HTR-8/SVneo (cell line): ENCODE measurements at regions not wholly inside any gene's neighbourhood (a gene's known extent, or its start where the extent isn't known, plus 50 kb on each side); places are given as distances from the start of the nearest gene placed in this dataset.
"Not testable (repeated sequence)": the region's sequence is repeated elsewhere in the genome, so short reads cannot be mapped to it uniquely, and the experiment has no call there.

Experiments used
- DNase-seq: peaks from one replicate; pipeline ENCODE4 v3.0.0; 2011; ENCODE audit warnings: low spot score, mixed read lengths; ENCODE audit not compliant: insufficient read length
- FAIRE-seq: peaks from 2 replicates; lab custom pipeline; 2011; peaks lifted over from hg19 to GRCh38; lab: Jason Lieb, UNC

DNA sequence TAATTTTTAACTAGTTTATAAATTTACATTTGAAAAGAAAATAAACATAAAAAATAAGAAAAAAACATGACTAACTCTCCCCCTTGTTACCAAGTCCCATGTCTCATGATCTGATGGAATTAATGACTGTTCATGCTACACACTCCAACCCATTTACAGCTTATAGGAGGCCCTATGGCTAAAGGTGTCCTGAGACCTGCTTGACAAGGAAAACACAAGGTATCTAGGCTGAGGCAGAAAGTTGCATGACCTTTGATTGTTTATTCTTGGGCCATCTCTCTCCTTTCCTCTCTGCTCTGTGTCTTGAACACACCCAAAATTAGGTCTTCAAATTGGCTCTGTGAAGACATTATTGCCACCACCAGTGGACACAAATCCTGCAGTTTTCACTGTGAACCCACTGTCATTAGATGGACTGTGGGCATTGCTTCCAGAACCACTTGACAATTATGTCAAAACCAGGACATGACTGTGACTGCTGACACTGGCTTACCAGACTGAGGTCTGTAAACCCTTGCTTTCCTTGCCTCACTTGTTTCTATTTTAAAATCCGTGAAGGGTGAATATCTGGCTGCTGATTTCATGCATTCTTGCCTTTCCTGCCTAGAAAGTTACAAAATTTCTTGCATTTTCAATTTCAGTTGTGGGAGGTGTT is 386.5 kb upstream of the SPRY2 start:
- DNase-seq = no peak
- FAIRE-seq = no peak

DNA sequence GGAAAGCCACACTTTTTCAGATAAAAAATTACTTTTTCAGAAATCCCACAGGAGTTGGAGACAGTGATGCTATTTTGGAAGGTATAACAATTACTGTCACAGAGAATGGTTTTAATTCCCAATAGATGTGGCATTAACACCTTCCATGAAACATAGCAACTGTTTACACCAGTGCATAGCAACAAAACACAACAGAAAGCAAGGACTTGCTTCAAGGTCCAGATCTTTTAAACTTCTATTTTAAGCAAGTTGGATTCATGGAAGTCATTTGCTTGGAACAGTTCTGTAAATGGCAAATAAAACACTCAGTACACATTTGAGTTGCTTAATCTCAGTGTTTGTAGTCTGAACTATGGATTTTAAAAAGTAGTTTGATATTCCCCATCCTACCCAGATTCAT is 385.9 kb upstream of the SPRY2 start:
- FAIRE-seq = no peak
- no peak for DNase-seq

- FAIRE-seq (no peak), DNase-seq (no peak)
These were observed 380.8 kb upstream of the SPRY2 start for GRCh38 chr13:80721689-80722088.

- FAIRE-seq (no peak), DNase-seq (no peak)
These were observed 378.0 kb upstream of the SPRY2 start for GRCh38 chr13:80718970-80719369.

- FAIRE-seq = no peak
These were observed 376.9 kb upstream of the SPRY2 start for GRCh38 chr13:80717776-80718175.

GRCh38 chr13:80716610-80717081 is 375.7 kb upstream of the SPRY2 start:
- FAIRE-seq (no peak), DNase-seq (no peak)

More at GRCh38 chr13:80717776-80718175, 376.9 kb upstream of the SPRY2 start:
- DNase-seq = no peak

- DNase-seq (no peak), FAIRE-seq (no peak)
These were observed 371.1 kb upstream of the SPRY2 start for GRCh38 chr13:80712026-80712425.

- FAIRE-seq (no peak), DNase-seq (no peak)
These were observed 367.9 kb upstream of the SPRY2 start for GRCh38 chr13:80708791-80709190.

DNA sequence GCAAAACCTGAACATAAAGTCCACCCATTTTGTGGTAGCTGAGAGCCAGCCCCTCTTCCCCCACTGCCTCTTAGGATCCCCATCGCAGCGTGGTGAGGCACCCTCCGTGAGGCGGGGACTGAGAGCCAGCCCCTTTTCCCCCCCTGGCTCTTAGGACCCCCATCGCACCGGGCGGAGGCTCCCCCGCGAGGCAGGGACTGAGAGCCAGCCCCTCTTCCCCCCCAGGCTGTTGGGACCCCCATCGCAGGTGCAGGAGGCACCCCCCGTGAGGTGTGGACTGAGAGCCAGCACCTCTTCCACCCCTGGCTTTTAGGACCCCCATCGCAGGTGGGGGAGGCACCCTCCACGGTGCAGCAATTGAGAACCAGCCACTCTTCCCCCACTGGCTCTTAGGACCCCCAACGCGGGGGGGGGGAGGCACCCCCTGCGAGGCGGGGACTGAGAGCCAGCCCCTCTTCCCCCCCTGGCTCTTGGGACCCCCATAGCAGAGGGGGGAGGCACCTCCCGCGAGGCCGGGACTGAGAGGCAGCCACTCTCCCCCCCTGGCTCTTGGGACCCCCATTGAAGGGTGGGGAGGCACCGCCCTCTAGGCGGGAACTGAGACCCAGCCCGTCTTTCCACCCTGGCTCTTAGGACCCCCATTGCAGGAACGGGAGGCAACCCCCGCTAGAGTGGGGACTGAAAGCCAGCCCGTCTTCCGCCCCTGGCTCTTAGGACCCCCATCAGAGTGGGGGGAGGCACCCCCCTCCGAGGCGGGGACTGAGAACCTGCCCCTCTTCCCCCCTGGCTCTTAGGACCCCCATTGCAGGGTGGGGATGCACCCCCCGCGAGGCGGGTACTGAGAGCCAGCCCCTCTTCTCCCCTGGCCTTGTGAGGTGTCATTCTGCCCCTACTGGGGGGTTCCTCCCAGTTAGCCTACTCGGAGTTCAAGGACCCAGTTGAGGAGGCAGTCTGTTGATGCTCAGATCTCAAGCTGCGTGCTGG is 366.4 kb upstream of the SPRY2 start:
- FAIRE-seq = no peak
- no peak for DNase-seq

- no peak for DNase-seq
- no peak for FAIRE-seq
These were observed 365.2 kb upstream of the SPRY2 start for GRCh38 chr13:80706164-80706471.

DNA sequence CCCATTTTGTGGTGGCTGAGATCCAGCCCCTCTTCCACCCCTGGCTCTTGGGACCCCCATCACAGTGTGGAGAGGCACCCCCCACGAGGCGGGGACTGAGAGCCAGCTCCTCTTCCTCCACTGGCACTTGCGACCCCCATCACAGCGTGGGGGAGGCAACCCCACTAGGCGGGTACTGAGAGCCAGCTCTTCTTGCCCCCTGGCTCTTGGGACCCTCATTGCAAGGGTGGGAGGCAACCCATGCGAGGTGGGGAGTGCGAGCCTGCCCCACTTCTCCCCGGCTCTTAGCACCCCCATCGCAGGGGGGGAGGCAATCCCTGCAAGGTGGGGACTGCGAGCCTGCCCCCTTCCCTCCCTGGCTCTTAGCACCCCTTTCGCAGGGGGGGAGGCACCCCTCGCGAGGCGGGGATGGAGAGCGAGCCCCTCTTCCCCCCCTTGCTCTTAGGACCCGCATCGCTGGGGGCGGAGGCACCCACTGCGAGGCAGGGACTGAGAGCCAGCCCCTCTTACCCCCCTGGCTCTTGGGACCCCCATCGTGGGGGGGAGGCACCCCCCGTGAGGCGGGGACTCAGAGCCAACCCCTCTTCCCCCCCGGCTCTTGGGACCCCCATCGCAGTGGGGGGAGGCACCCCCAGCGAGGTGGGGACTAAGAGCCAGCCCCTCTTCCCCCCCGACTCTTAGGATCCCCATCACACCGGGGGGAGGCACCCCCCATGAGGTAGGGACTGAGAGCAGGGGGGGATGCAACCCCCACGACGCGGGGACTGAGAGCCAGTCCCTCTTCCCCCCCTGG is 364.6 kb upstream of the SPRY2 start:
- no peak for DNase-seq
- no peak for FAIRE-seq

DNA sequence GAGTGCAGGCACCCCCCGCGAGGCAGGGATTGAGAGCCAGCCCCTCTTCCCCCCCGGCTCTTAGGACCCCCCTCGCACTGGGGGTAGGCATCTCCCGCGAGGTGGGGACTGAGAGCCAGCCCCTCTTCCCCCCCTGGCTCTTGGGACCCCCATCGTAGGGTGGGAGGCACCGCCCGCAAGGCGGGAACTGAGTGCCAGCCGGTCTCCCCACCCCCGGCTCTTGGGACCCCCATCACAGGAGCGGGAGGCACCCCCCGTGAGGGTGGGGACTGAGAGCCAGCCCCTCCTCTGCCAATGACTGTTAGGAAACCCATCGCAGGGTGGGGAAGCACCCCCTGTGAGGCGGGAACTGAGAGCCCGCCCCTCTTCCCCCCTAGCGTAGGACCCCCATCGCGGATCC is 363.4 kb upstream of the SPRY2 start:
- no peak for FAIRE-seq
- no peak for DNase-seq

- DNase-seq = no peak
- no peak for FAIRE-seq
These were observed 354.9 kb upstream of the SPRY2 start for GRCh38 chr13:80695841-80696240.

GRCh38 chr13:80691814-80692213 is 350.9 kb upstream of the SPRY2 start:
- not testable (repeated sequence) for FAIRE-seq, DNase-seq

- DNase-seq = no peak
- no peak for FAIRE-seq
These were observed 349.3 kb upstream of the SPRY2 start for GRCh38 chr13:80690208-80690607.

DNA sequence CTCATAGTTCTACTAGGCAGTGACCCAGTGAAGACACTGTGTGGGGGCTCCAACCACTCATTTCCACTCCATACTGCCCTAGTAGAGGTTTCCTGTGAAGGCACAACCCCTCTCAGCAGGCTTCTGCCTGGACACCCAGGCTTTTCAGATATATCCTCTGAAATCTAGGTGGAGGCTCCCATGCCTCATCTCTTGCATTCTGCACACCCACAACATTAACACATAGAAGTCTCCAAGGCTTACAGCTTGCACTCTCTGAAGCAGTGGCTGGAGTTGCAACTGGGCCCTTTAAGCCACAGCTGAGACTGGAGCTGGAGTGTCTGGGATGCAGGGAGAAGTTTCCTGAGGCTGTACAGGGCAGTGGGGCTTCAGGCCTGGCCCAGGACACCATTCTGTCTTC is 347.7 kb upstream of the SPRY2 start:
- FAIRE-seq (no peak), DNase-seq (no peak)

GRCh38 chr13:80685942-80686341 is 345.0 kb upstream of the SPRY2 start:
- no peak for DNase-seq
- no peak for FAIRE-seq

DNA sequence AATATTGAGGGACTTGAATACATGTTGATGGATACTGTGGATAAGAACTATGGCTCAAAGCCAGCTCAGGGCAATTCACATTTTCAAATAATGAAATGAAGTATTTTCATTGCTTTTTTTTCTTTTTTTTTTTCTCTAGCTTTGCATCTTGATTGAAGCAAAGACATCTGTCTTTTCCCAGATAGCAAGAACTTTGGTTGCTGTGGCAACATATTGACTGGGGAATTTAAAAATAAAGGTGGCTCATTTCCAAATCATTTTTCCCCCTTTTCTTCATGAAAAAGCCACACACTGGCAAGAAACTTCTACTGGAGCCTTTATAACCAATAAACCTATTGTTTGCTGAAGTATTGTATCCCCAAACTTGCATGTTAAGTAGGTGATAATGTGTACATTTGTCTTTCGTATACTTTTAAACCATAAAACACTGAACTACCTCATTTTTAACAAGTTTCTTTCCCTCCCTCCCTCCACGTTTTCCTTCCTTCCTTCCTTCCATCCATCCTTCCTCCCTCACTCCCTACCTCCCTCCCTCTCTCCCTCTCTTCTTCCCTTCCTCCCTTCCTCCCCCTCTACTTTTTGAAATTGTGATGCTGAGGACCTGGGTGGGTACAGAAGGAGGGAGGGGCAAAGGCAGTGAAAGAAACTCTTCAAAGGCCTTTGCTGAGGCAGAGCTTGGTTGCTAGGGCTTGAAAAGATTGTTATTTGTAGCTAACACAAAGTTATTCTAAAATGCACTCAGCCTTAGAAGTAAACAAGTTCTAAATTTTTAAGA is 343.5 kb upstream of the SPRY2 start:
- FAIRE-seq = no peak
- no peak for DNase-seq

- FAIRE-seq (no peak), DNase-seq (no peak)
These were observed 339.9 kb upstream of the SPRY2 start for GRCh38 chr13:80680786-80681366.

DNA sequence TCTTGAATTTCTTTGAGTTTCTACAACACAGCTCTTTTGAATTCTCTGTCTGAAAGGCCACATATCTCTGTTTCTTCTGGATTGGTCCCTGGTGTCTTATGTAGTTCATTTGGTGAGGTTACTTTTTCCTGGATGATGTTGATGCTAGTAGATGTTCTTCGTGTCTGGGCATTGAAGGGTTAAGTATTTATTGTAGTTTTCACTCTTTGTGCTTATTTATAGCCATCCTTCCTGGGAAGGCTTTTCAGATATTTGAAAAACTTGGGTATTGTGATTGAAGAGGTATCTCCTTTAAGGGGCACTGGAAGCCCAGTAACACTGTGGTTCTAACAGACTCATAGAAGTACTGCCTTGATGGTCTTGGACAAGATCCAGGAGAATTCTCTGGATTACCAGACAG is 338.5 kb upstream of the SPRY2 start:
- FAIRE-seq (no peak), DNase-seq (no peak)
